ENCODE measurements at regions not wholly inside any gene's neighbourhood (a gene's known extent, or its start where the extent isn't known, plus 50 kb on each side); places are given as distances from the start of the nearest gene placed in this dataset.

DNA sequence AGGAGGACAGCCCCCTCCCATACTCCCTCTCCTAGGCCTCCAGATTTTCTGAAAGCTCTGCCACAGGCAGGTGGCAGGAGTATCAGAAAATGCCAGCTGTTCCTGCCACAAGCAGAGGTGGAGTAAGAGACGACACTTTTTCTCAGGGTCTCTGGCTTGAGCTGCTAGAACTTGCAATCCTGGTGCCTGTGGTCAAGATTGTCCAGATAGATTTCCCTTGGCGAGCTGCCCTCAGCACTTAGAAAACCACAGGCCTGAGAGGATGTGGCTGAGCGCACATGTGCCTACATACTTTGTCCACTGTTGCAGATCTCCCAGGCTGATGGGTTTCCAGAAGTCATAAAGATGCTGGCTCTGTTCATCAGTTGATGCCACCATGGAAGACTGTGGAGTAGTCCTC lies 65.7 kb upstream of the NAV2 start:
- TF ChIP-seq, protein P1, sequence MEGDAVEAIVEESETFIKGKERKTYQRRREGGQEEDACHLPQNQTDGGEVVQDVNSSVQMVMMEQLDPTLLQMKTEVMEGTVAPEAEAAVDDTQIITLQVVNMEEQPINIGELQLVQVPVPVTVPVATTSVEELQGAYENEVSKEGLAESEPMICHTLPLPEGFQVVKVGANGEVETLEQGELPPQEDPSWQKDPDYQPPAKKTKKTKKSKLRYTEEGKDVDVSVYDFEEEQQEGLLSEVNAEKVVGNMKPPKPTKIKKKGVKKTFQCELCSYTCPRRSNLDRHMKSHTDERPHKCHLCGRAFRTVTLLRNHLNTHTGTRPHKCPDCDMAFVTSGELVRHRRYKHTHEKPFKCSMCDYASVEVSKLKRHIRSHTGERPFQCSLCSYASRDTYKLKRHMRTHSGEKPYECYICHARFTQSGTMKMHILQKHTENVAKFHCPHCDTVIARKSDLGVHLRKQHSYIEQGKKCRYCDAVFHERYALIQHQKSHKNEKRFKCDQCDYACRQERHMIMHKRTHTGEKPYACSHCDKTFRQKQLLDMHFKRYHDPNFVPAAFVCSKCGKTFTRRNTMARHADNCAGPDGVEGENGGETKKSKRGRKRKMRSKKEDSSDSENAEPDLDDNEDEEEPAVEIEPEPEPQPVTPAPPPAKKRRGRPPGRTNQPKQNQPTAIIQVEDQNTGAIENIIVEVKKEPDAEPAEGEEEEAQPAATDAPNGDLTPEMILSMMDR (IDR thresholded peaks at IDR 0.05 in 2 of 3, conservative IDR thresholded peaks at IDR 0.05 in 1 of 3; ENCODE audit: control insufficient read depth in 2 of 3, extremely low read depth in 1 of 3, insufficient read depth in 1 of 3, low read depth in 3 of 3, low read length in 3 of 3), result no peak
- TF ChIP-seq, protein P2, sequence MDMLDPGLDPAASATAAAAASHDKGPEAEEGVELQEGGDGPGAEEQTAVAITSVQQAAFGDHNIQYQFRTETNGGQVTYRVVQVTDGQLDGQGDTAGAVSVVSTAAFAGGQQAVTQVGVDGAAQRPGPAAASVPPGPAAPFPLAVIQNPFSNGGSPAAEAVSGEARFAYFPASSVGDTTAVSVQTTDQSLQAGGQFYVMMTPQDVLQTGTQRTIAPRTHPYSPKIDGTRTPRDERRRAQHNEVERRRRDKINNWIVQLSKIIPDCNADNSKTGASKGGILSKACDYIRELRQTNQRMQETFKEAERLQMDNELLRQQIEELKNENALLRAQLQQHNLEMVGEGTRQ (IDR thresholded peaks at IDR 0.05; ENCODE audit: borderline replicate concordance, low read depth, low read length), result no peak
- TF ChIP-seq LARP7 (IDR thresholded peaks at IDR 0.05) (no peak), SP1 (IDR thresholded peaks at IDR 0.05; ENCODE audit: low read depth, low read length) (no peak), SMC3 (IDR thresholded peaks at IDR 0.05; ENCODE audit: borderline replicate concordance, low read length) (no peak), RAD21 (IDR thresholded peaks at IDR 0.05; ENCODE audit: insufficient read depth, low read depth, low read length) (no peak), GABPA (IDR thresholded peaks at IDR 0.05; ENCODE audit: low read depth) (no peak), POLR2AphosphoS2 (IDR thresholded peaks at IDR 0.05; ENCODE audit: low read depth, low read length) (no peak), NFYB (IDR thresholded peaks at IDR 0.05; ENCODE audit: insufficient read depth, low read depth, low read length) (no peak), TAF1 (IDR thresholded peaks at IDR 0.05; ENCODE audit: borderline replicate concordance, low read depth, low read length) (no peak)
- TF ChIP-seq, protein P3, sequence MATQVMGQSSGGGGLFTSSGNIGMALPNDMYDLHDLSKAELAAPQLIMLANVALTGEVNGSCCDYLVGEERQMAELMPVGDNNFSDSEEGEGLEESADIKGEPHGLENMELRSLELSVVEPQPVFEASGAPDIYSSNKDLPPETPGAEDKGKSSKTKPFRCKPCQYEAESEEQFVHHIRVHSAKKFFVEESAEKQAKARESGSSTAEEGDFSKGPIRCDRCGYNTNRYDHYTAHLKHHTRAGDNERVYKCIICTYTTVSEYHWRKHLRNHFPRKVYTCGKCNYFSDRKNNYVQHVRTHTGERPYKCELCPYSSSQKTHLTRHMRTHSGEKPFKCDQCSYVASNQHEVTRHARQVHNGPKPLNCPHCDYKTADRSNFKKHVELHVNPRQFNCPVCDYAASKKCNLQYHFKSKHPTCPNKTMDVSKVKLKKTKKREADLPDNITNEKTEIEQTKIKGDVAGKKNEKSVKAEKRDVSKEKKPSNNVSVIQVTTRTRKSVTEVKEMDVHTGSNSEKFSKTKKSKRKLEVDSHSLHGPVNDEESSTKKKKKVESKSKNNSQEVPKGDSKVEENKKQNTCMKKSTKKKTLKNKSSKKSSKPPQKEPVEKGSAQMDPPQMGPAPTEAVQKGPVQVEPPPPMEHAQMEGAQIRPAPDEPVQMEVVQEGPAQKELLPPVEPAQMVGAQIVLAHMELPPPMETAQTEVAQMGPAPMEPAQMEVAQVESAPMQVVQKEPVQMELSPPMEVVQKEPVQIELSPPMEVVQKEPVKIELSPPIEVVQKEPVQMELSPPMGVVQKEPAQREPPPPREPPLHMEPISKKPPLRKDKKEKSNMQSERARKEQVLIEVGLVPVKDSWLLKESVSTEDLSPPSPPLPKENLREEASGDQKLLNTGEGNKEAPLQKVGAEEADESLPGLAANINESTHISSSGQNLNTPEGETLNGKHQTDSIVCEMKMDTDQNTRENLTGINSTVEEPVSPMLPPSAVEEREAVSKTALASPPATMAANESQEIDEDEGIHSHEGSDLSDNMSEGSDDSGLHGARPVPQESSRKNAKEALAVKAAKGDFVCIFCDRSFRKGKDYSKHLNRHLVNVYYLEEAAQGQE (IDR thresholded peaks at IDR 0.05; ENCODE audit: low read depth, low read length), result no peak
- TF ChIP-seq, protein P4, sequence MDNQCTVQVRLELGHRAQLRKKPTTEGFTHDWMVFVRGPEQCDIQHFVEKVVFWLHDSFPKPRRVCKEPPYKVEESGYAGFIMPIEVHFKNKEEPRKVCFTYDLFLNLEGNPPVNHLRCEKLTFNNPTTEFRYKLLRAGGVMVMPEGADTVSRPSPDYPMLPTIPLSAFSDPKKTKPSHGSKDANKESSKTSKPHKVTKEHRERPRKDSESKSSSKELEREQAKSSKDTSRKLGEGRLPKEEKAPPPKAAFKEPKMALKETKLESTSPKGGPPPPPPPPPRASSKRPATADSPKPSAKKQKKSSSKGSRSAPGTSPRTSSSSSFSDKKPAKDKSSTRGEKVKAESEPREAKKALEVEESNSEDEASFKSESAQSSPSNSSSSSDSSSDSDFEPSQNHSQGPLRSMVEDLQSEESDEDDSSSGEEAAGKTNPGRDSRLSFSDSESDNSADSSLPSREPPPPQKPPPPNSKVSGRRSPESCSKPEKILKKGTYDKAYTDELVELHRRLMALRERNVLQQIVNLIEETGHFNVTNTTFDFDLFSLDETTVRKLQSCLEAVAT (IDR thresholded peaks at IDR 0.05), result no peak

Measured in GM12878 (cell line).